ENCODE measurements at regions not wholly inside any gene's neighbourhood (a gene's known extent, or its start where the extent isn't known, plus 50 kb on each side); places are given as distances from the start of the nearest gene placed in this dataset.

DNA sequence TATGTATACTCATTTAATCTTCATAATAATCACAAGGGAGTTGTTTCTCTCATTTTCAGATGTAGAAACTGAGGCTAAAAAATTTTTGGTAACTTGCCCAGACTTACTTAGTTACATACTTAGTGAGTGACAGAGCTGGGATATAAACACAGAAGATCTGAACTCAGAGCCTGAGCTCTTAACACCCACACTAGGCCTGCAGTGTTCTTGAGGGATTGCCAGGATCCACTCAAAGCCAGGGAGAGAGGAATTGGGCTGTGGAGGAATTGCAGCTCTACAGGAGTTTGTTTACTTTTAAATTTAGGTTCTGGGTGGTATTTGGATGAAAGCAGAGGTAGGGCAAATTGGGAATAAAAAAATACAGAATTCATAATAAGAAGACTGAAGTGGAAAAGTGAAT, 515.1 kb upstream of the PLXNA2 start:
- no peak overlapping the region for H3K4me3 ChIP-seq (ENCODE audit: low read depth, low read length)
- H3K36me3 ChIP-seq (ENCODE audit: control insufficient read depth in 2 of 2, insufficient read depth in 1 of 2, low read length in 2 of 2): no peaks in the 10 kb centered on the region
- POLR2A ChIA-PET: interaction anchor here (0.7 kb wide), 1 partner anchor 178 kb away, joined by 3 read pairs; no protein-coding TSS in a partner anchor
- no peak for TF ChIP-seq ZNF792 (tag by site-specific recombination; IDR thresholded peaks at IDR 0.05)
- H3K27ac ChIP-seq (ENCODE audit: extremely low read depth, low read depth, low read length): no peak overlapping the region
- no peaks in the 10 kb centered on the region for H3K4me1 ChIP-seq (ENCODE audit: control insufficient read depth, insufficient read depth, low read length)
- CTCF ChIA-PET: no interaction called here
- H3K9me3 ChIP-seq (ENCODE audit: control insufficient read depth, insufficient read depth, low read depth, low read length): no peaks in the 10 kb centered on the region

- no peaks in the 10 kb centered on the region for H3K36me3 ChIP-seq (ENCODE audit: control insufficient read depth in 2 of 2, insufficient read depth in 1 of 2, low read length in 2 of 2)
- H3K4me1 ChIP-seq (ENCODE audit: control insufficient read depth, insufficient read depth, low read length): no peaks in the 10 kb centered on the region
- ChIA-PET CTCF (interaction anchor here (0.6 kb wide), 1 partner anchor 742 kb away, joined by 3 read pairs; no protein-coding TSS in a partner anchor), POLR2A (no interaction called here)
- no peak overlapping the region for H3K27ac ChIP-seq (ENCODE audit: extremely low read depth, low read depth, low read length)
- TF ChIP-seq, protein P1, sequence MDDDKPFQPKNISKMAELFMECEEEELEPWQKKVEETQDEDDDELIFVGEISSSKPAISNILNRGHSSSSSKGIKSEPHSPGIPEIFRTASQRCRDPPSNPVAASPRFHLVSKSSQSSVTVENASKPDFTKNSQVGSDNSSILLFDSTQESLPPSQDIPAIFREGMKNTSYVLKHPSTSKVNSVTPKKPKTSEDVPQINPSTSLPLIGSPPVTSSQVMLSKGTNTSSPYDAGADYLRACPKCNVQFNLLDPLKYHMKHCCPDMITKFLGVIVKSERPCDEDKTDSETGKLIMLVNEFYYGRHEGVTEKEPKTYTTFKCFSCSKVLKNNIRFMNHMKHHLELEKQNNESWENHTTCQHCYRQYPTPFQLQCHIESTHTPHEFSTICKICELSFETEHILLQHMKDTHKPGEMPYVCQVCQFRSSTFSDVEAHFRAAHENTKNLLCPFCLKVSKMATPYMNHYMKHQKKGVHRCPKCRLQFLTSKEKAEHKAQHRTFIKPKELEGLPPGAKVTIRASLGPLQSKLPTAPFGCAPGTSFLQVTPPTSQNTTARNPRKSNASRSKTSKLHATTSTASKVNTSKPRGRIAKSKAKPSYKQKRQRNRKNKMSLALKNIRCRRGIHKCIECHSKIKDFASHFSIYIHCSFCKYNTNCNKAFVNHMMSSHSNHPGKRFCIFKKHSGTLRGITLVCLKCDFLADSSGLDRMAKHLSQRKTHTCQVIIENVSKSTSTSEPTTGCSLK (tag by site-specific recombination; IDR thresholded peaks at IDR 0.05): no peak
- TF ChIP-seq ZNF654 (tag by site-specific recombination; IDR thresholded peaks at IDR 0.05; ENCODE audit: low read depth) (no peak), SP7 (tag by site-specific recombination; IDR thresholded peaks at IDR 0.05) (no peak), ZNF140 (tag by site-specific recombination; IDR thresholded peaks at IDR 0.05) (no peak), ZNF174 (tag by site-specific recombination; IDR thresholded peaks at IDR 0.05) (no peak), ZNF645 (tag by site-specific recombination; IDR thresholded peaks at IDR 0.05) (no peak), ZNF791 (tag by site-specific recombination; IDR thresholded peaks at IDR 0.05) (no peak), ZBTB17 (tag by site-specific recombination; IDR thresholded peaks at IDR 0.05) (no peak)
- no peaks in the 10 kb centered on the region for H3K9me3 ChIP-seq (ENCODE audit: control insufficient read depth, insufficient read depth, low read depth, low read length)
- H3K4me3 ChIP-seq (ENCODE audit: low read depth, low read length): no peak overlapping the region
Observed at GRCh38 chr1:208763971-208764370, 519.8 kb upstream of the PLXNA2 start.

DNA sequence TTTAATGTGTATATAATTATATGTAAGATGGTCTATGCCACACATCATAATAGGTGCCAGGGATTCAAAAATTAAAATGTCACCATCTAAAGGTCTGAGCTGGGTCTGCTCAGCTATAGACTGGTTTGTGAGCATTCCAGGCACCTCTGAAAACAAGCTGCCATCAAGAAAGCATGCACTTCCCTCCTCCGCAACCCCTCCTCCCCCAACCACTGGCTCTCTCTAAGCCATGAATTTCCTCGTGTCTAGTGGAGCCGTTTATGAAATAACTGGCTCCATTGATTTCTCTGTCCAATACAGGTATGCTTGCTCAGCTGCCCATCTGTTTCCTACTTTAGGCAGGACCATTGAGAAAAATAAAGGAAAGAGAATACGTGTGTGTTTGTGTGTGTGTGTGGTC, 522.6 kb upstream of the PLXNA2 start:
- H3K4me3 ChIP-seq (ENCODE audit: low read depth, low read length): no peak overlapping the region
- POLR2A ChIA-PET: no interaction called here
- no peak overlapping the region for H3K27ac ChIP-seq (ENCODE audit: extremely low read depth, low read depth, low read length)
- no peaks in the 10 kb centered on the region for H3K36me3 ChIP-seq (ENCODE audit: control insufficient read depth in 2 of 2, insufficient read depth in 1 of 2, low read length in 2 of 2)
- no peaks in the 10 kb centered on the region for H3K4me1 ChIP-seq (ENCODE audit: control insufficient read depth, insufficient read depth, low read length)
- H3K9me3 ChIP-seq (ENCODE audit: control insufficient read depth, insufficient read depth, low read depth, low read length): no peaks in the 10 kb centered on the region
- CTCF ChIA-PET: interaction anchor here (1.9 kb wide), 1 partner anchor 115 kb away, joined by 6 read pairs; no protein-coding TSS in a partner anchor
- TF ChIP-seq, protein P2, sequence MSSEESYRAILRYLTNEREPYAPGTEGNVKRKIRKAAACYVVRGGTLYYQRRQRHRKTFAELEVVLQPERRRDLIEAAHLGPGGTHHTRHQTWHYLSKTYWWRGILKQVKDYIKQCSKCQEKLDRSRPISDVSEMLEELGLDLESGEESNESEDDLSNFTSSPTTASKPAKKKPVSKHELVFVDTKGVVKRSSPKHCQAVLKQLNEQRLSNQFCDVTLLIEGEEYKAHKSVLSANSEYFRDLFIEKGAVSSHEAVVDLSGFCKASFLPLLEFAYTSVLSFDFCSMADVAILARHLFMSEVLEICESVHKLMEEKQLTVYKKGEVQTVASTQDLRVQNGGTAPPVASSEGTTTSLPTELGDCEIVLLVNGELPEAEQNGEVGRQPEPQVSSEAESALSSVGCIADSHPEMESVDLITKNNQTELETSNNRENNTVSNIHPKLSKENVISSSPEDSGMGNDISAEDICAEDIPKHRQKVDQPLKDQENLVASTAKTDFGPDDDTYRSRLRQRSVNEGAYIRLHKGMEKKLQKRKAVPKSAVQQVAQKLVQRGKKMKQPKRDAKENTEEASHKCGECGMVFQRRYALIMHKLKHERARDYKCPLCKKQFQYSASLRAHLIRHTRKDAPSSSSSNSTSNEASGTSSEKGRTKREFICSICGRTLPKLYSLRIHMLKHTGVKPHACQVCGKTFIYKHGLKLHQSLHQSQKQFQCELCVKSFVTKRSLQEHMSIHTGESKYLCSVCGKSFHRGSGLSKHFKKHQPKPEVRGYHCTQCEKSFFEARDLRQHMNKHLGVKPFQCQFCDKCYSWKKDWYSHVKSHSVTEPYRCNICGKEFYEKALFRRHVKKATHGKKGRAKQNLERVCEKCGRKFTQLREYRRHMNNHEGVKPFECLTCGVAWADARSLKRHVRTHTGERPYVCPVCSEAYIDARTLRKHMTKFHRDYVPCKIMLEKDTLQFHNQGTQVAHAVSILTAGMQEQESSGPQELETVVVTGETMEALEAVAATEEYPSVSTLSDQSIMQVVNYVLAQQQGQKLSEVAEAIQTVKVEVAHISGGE (tag by site-specific recombination; conservative IDR thresholded peaks at IDR 0.05; ENCODE audit: low read depth): no peak
- TF ChIP-seq ZNF10 (tag by site-specific recombination; IDR thresholded peaks at IDR 0.05): no peak
- no peak for TF ChIP-seq ZNF174 (tag by site-specific recombination; IDR thresholded peaks at IDR 0.05)
- TF ChIP-seq ZNF530 (tag by site-specific recombination; IDR thresholded peaks at IDR 0.05; ENCODE audit: low read depth): no peak
- TF ChIP-seq, protein P3, sequence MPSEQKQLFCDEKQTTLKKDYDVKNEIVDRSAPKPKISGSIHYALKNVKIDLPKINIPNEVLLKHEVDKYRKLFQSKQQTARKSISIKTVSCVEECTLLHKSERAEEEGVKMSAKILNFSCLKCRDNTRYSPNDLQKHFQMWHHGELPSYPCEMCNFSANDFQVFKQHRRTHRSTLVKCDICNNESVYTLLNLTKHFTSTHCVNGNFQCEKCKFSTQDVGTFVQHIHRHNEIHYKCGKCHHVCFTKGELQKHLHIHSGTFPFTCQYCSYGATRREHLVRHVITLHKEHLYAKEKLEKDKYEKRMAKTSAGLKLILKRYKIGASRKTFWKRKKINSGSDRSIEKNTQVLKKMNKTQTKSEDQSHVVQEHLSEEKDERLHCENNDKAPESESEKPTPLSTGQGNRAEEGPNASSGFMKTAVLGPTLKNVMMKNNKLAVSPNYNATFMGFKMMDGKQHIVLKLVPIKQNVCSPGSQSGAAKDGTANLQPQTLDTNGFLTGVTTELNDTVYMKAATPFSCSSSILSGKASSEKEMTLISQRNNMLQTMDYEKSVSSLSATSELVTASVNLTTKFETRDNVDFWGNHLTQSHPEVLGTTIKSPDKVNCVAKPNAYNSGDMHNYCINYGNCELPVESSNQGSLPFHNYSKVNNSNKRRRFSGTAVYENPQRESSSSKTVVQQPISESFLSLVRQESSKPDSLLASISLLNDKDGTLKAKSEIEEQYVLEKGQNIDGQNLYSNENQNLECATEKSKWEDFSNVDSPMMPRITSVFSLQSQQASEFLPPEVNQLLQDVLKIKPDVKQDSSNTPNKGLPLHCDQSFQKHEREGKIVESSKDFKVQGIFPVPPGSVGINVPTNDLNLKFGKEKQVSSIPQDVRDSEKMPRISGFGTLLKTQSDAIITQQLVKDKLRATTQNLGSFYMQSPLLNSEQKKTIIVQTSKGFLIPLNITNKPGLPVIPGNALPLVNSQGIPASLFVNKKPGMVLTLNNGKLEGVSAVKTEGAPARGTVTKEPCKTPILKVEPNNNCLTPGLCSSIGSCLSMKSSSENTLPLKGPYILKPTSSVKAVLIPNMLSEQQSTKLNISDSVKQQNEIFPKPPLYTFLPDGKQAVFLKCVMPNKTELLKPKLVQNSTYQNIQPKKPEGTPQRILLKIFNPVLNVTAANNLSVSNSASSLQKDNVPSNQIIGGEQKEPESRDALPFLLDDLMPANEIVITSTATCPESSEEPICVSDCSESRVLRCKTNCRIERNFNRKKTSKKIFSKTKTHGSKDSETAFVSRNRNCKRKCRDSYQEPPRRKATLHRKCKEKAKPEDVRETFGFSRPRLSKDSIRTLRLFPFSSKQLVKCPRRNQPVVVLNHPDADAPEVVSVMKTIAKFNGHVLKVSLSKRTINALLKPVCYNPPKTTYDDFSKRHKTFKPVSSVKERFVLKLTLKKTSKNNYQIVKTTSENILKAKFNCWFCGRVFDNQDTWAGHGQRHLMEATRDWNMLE (tag by site-specific recombination; conservative IDR thresholded peaks at IDR 0.05; ENCODE audit: low read depth): no peak
- TF ChIP-seq MZF1 (tag by site-specific recombination; IDR thresholded peaks at IDR 0.05; ENCODE audit: borderline replicate concordance): no peak
- no peak for TF ChIP-seq HOXD13 (CRISPR knock-in tag; IDR thresholded peaks at IDR 0.05; ENCODE audit: borderline replicate concordance)
- no peak for TF ChIP-seq ZNF335 (tag by site-specific recombination; conservative IDR thresholded peaks at IDR 0.05)
- TF ChIP-seq ZNF777 (tag by site-specific recombination; IDR thresholded peaks at IDR 0.05; ENCODE audit: borderline replicate concordance): no peak
- TF ChIP-seq KLF16 (tag by site-specific recombination; IDR thresholded peaks at IDR 0.05): no peak
- no peak for TF ChIP-seq ZNF350 (tag by site-specific recombination; IDR thresholded peaks at IDR 0.05)
- no peak for TF ChIP-seq ZNF571 (tag by site-specific recombination; IDR thresholded peaks at IDR 0.05)
- no peak for TF ChIP-seq ZFP37 (tag by site-specific recombination; IDR thresholded peaks at IDR 0.05)
